Vagina (tissue), 2 donors: ENCODE measurements at regions not wholly inside any gene's neighbourhood (a gene's known extent, or its start where the extent isn't known, plus 50 kb on each side); places are given as distances from the start of the nearest gene placed in this dataset.
"Not testable (repeated sequence)": the region's sequence is repeated elsewhere in the genome, so short reads cannot be mapped to it uniquely, and the experiment has no call there.

Experiments
- DNase-seq, 2 donors: peaks; one replicate each; pipeline ENCODE4 v3.0.0-alpha.2; 2017; ENCODE audit errors: extremely low spot score in 2 of 2
- H3K27ac ChIP-seq: fragments of 200-600 bp; sonication (generic); one replicate; pipeline ENCODE4 v1.5.1; 2019
- H3K27me3 ChIP-seq: fragments of 200-600 bp; sonication (generic); one replicate; pipeline ENCODE4 v1.5.1; 2019
- H3K36me3 ChIP-seq, 2 donors: fragments of 200-600 bp; sonication (generic); one replicate each; pipeline ENCODE4 v1.5.1; 2017 to 2019
- H3K4me1 ChIP-seq: fragments of 200-600 bp; sonication (generic); one replicate; pipeline ENCODE4 v1.5.1; 2019
- H3K4me3 ChIP-seq, 2 donors: fragments of 200-600 bp; sonication (generic); 1 replicate in 1 of 2; 2 replicates in 1 of 2; pipeline ENCODE4 v1.5.1; 2016 to 2019
- H3K9me3 ChIP-seq: fragments of 200-600 bp; sonication (generic); one replicate; pipeline ENCODE4 v1.5.1; 2019
- POLR2A ChIP-seq, 2 donors: fragments of 450-650 bp; IDR thresholded peaks; one replicate each; pipeline ENCODE4 v1.6.1; 2017; ENCODE audit warnings: antibody characterized with exemption in 2 of 2, mild to moderate bottlenecking in 2 of 2, moderate library complexity in 2 of 2
- POLR2AphosphoS5 ChIP-seq, 2 donors: sonication (generic); formaldehyde crosslinking; IDR thresholded peaks; one replicate each; pipeline ENCODE4 v1.9.0; 2017; ENCODE audit warnings: antibody characterized with exemption in 2 of 2, mild to moderate bottlenecking in 2 of 2, low read depth in 1 of 2; ENCODE audit not compliant: insufficient read depth in 1 of 2
- intact Hi-C: fragments of 100-400 bp; cut with DNase I; formaldehyde crosslinking; loops from one replicate; pipeline ENCODE4 v1.15.1; 2023
- TF ChIP-seq, protein P1 (sequence below), 3 experiments: fragments of 450-650 bp in 2 of 3; fragments of 200-600 bp in 1 of 3; sonication (generic) in 1 of 3; IDR thresholded peaks; one replicate each; pipeline ENCODE4 v1.5.1; 2017 to 2019; ENCODE audit warnings: antibody characterized with exemption in 3 of 3, mild to moderate bottlenecking in 2 of 3, moderate library complexity in 2 of 3

DNA sequence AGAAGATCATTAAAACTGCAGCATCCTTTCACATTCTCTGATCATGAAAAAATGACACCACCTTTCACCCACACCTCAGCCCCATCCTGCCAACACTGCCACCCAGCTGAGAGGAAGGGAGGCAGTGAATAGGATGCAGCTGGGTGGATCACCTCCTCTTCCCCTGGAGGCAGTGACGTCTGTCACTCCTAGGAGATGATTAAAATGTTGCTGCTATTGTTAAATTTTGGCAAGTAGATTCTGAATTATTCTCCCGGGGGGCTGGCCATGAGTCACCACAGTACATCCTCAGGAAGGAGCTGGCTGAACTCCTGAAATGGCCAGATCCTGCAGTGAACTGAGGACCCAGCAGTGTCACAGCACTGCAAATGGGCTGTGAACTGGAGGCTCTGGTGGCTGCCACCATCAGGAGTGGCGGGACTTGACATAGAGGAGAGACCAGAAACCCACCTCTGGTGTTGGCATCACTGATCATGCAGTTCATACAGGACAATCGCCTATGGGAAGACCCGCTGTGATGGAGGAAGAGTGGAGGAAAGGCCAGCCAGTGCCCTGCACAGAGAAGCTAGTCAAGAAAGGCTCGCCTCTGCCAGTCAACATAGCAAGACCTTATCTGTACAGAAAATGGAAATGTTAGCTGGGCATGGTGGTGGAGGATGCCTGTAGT is 199.1 kb downstream of the FAM43A start:
- no peak overlapping the region for H3K4me3 ChIP-seq
- DNase-seq = peak; percentile 43 to 85
- intact Hi-C loops = no loop called here
- no peaks in the 10 kb centered on the region for H3K27me3 ChIP-seq
- no peaks in the 10 kb centered on the region for H3K9me3 ChIP-seq
- no peak overlapping the region for H3K27ac ChIP-seq
- TF ChIP-seq, protein P1, sequence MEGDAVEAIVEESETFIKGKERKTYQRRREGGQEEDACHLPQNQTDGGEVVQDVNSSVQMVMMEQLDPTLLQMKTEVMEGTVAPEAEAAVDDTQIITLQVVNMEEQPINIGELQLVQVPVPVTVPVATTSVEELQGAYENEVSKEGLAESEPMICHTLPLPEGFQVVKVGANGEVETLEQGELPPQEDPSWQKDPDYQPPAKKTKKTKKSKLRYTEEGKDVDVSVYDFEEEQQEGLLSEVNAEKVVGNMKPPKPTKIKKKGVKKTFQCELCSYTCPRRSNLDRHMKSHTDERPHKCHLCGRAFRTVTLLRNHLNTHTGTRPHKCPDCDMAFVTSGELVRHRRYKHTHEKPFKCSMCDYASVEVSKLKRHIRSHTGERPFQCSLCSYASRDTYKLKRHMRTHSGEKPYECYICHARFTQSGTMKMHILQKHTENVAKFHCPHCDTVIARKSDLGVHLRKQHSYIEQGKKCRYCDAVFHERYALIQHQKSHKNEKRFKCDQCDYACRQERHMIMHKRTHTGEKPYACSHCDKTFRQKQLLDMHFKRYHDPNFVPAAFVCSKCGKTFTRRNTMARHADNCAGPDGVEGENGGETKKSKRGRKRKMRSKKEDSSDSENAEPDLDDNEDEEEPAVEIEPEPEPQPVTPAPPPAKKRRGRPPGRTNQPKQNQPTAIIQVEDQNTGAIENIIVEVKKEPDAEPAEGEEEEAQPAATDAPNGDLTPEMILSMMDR (IDR thresholded peaks at IDR 0.05) = no peak
- TF ChIP-seq POLR2A (IDR thresholded peaks at IDR 0.05) (no peak), POLR2AphosphoS5 (IDR thresholded peaks at IDR 0.05; ENCODE audit: insufficient read depth in 1 of 2, low read depth in 1 of 2) (no peak)
- peaks cover 16% of the 10 kb centered on the region for H3K4me1 ChIP-seq
- no peaks in the 10 kb centered on the region for H3K36me3 ChIP-seq

DNA sequence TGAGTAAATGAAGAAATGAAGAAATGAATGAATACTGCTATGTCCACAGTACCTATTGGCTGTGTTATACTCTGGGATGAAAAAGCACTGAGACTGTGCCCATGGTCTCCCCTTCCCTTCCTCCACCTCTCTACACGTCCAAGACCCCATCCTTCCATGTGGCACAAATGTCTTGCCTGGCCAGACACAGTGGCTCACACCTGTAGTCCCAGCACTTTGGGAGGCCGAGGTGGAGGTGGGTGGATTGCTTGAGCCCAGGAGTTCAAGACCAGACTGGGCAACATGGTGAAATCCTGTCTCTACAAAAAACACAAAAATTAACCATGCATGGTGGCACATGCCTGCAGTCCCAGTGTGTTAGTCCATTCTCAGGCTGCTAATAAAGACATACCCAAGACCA is 200.1 kb downstream of the FAM43A start:
- Histone ChIP-seq H3K27me3 (no peaks in the 10 kb centered on the region), H3K27ac (no peak overlapping the region), H3K4me3 (no peak overlapping the region), H3K36me3 (no peaks in the 10 kb centered on the region), H3K9me3 (no peaks in the 10 kb centered on the region), H3K4me1 (peaks cover 6% of the 10 kb centered on the region)
- no peak for TF ChIP-seq POLR2AphosphoS5 (IDR thresholded peaks at IDR 0.05; ENCODE audit: insufficient read depth in 1 of 2, low read depth in 1 of 2)
- TF ChIP-seq, protein P1 (IDR thresholded peaks at IDR 0.05) = no peak
- TF ChIP-seq POLR2A (IDR thresholded peaks at IDR 0.05) = no peak
- peak; percentile 28 to 69 for DNase-seq
- intact Hi-C loops = no loop called here

DNA sequence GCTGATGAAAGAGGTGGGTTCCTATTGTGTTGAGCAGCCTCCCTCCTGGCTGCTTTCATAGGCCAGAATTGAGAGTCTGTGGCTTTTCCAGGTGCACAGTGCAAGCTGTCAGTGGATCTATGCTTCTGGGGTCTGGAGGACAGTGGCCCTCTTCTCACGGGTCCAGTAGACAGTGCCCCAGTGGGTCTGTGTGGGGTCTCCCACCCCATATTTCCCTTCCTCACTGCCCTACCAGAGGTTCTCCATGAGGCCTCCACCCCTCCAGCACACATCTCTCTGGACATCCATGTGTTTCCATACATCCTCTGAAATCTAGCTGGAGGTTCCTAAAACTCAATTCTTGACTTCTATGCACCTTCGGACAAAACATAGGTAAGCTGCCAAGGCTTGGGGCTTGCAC is 201.2 kb downstream of the FAM43A start:
- peak; percentile 46 to 54 for DNase-seq
- H3K4me3 ChIP-seq = no peak overlapping the region
- H3K9me3 ChIP-seq = no peaks in the 10 kb centered on the region
- H3K27me3 ChIP-seq = no peaks in the 10 kb centered on the region
- intact Hi-C loops = no loop called here
- H3K36me3 ChIP-seq = no peaks in the 10 kb centered on the region
- TF ChIP-seq POLR2A (IDR thresholded peaks at IDR 0.05) (no peak), POLR2AphosphoS5 (IDR thresholded peaks at IDR 0.05; ENCODE audit: insufficient read depth in 1 of 2, low read depth in 1 of 2) (no peak)
- TF ChIP-seq, protein P1 (IDR thresholded peaks at IDR 0.05) = no peak
- no peaks in the 10 kb centered on the region for H3K4me1 ChIP-seq
- H3K27ac ChIP-seq = no peak overlapping the region

DNA sequence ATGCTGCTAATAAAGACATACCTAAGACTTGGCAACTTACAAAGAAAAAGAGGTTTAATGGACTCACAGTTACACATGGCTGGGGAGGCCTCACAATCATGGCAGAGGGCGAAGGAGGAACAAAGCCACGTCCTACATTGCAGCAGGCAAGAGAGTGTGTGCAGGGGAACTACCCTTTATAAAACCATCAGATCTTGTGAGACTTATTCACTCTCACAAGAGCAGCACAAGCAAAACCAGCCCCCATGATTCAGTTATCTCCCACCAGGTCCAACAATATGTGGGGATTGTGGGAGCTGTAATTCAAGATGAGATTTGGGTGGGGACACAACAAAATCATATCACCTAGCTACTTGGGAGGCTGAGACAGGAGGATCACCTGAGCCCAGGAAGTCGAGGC is 202.4 kb downstream of the FAM43A start:
- H3K4me1 ChIP-seq, H3K27me3 ChIP-seq, H3K4me3 ChIP-seq, intact Hi-C loops, H3K36me3 ChIP-seq, H3K9me3 ChIP-seq, H3K27ac ChIP-seq: not testable (repeated sequence)
- peak in 1 of 2 donors; percentile 40 for DNase-seq

DNA sequence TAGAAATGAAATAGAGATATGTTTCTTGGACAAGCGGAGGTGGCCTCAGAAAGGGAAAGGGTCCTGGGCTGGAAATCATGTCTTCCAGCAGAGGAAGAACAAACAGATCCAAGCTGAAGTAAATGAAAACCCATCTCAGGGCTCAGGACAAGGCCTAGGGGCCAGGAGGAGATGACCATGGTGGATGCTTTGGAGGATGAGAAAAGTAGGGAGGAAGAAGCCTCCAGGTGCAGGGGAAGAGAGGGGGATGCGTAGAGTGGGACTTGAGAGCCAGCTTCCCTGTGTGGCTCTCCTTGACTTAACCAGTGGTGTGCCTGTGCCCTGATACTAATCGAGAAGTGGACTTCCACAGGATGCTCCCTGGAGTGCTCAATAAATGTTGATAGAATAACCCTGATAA is 203.2 kb downstream of the FAM43A start:
- H3K36me3 ChIP-seq = no peaks in the 10 kb centered on the region
- no peak overlapping the region for H3K27ac ChIP-seq
- H3K27me3 ChIP-seq = no peaks in the 10 kb centered on the region
- no peak overlapping the region for H3K4me3 ChIP-seq
- H3K4me1 ChIP-seq = no peaks in the 10 kb centered on the region
- TF ChIP-seq POLR2AphosphoS5 (IDR thresholded peaks at IDR 0.05; ENCODE audit: insufficient read depth in 1 of 2, low read depth in 1 of 2) = no peak
- TF ChIP-seq POLR2A (IDR thresholded peaks at IDR 0.05) = no peak
- TF ChIP-seq, protein P1 (IDR thresholded peaks at IDR 0.05) = no peak
- H3K9me3 ChIP-seq = no peaks in the 10 kb centered on the region
- intact Hi-C loops = no loop called here
- DNase-seq = peak; percentile 25 to 44
